ENCODE measurements at regions not wholly inside any gene's neighbourhood (a gene's known extent, or its start where the extent isn't known, plus 50 kb on each side); places are given as distances from the start of the nearest gene placed in this dataset.

- DNase-seq (ENCODE audit: low read depth in 1 of 2, low spot score in 1 of 2): no peak
These were observed 762.8 kb upstream of the WWC1 start for GRCh38 chr5:167528651-167529050.

GRCh38 chr5:167530548-167530947 is 760.9 kb upstream of the WWC1 start:
- DNase-seq (ENCODE audit: low read depth in 1 of 2, low spot score in 1 of 2): no peak

- DNase-seq (ENCODE audit: low read depth in 1 of 2, low spot score in 1 of 2): no peak
These were observed 757.3 kb upstream of the WWC1 start for GRCh38 chr5:167533814-167534795.

GRCh38 chr5:167539747-167540146 is 751.7 kb upstream of the WWC1 start:
- DNase-seq (ENCODE audit: low read depth in 1 of 2, low spot score in 1 of 2): no peak

- no peak for DNase-seq (ENCODE audit: low read depth in 1 of 2, low spot score in 1 of 2)
These were observed 745.2 kb upstream of the WWC1 start for GRCh38 chr5:167546270-167546669.

- no peak for DNase-seq (ENCODE audit: low read depth in 1 of 2, low spot score in 1 of 2)
These were observed 739.1 kb upstream of the WWC1 start for GRCh38 chr5:167552356-167552755.

GRCh38 chr5:167553511-167553910 is 737.9 kb upstream of the WWC1 start:
- DNase-seq (ENCODE audit: low read depth in 1 of 2, low spot score in 1 of 2): no peak

- no peak for DNase-seq (ENCODE audit: low read depth in 1 of 2, low spot score in 1 of 2)
These were observed 736.7 kb upstream of the WWC1 start for GRCh38 chr5:167554564-167555290.

- DNase-seq (ENCODE audit: low read depth in 1 of 2, low spot score in 1 of 2): no peak
These were observed 735.8 kb upstream of the WWC1 start for GRCh38 chr5:167555565-167556166.

GRCh38 chr5:167557359-167557758 is 734.1 kb upstream of the WWC1 start:
- no peak for DNase-seq (ENCODE audit: low read depth in 1 of 2, low spot score in 1 of 2)

- no peak for DNase-seq (ENCODE audit: low read depth in 1 of 2, low spot score in 1 of 2)
These were observed 729.6 kb upstream of the WWC1 start for GRCh38 chr5:167561796-167562195.

- no peak for DNase-seq (ENCODE audit: low read depth in 1 of 2, low spot score in 1 of 2)
These were observed 727.2 kb upstream of the WWC1 start for GRCh38 chr5:167564275-167564674.

- DNase-seq (ENCODE audit: low read depth in 1 of 2, low spot score in 1 of 2): no peak
These were observed 726.1 kb upstream of the WWC1 start for GRCh38 chr5:167565189-167565954.

GRCh38 chr5:167570431-167570830 is 721.0 kb upstream of the WWC1 start:
- no peak for DNase-seq (ENCODE audit: low read depth in 1 of 2, low spot score in 1 of 2)

GRCh38 chr5:167571824-167572223 is 719.6 kb upstream of the WWC1 start:
- DNase-seq (ENCODE audit: low read depth in 1 of 2, low spot score in 1 of 2): no peak

- DNase-seq (ENCODE audit: low read depth in 1 of 2, low spot score in 1 of 2): no peak
These were observed 717.9 kb upstream of the WWC1 start for GRCh38 chr5:167573370-167574127.

GRCh38 chr5:167574464-167574863 is 717.0 kb upstream of the WWC1 start:
- no peak for DNase-seq (ENCODE audit: low read depth in 1 of 2, low spot score in 1 of 2)

GRCh38 chr5:167575330-167575729 is 716.1 kb upstream of the WWC1 start:
- no peak for DNase-seq (ENCODE audit: low read depth in 1 of 2, low spot score in 1 of 2)

GRCh38 chr5:167576126-167576525 is 715.3 kb upstream of the WWC1 start:
- DNase-seq (ENCODE audit: low read depth in 1 of 2, low spot score in 1 of 2): no peak

- no peak for DNase-seq (ENCODE audit: low read depth in 1 of 2, low spot score in 1 of 2)
These were observed 714.5 kb upstream of the WWC1 start for GRCh38 chr5:167576897-167577296.
